HG03025 (cell line): ENCODE measurements at regions not wholly inside any gene's neighbourhood (a gene's known extent, or its start where the extent isn't known, plus 50 kb on each side); places are given as distances from the start of the nearest gene placed in this dataset.

Experiments used
- ATAC-seq: cut with Tn5 transposase; IDR thresholded peaks from one replicate; pipeline ENCODE4 v1.9.1; 2021; ENCODE audit warnings: mild to moderate bottlenecking, moderate library complexity; ENCODE audit not compliant: unreplicated experiment, low FRiP score

DNA sequence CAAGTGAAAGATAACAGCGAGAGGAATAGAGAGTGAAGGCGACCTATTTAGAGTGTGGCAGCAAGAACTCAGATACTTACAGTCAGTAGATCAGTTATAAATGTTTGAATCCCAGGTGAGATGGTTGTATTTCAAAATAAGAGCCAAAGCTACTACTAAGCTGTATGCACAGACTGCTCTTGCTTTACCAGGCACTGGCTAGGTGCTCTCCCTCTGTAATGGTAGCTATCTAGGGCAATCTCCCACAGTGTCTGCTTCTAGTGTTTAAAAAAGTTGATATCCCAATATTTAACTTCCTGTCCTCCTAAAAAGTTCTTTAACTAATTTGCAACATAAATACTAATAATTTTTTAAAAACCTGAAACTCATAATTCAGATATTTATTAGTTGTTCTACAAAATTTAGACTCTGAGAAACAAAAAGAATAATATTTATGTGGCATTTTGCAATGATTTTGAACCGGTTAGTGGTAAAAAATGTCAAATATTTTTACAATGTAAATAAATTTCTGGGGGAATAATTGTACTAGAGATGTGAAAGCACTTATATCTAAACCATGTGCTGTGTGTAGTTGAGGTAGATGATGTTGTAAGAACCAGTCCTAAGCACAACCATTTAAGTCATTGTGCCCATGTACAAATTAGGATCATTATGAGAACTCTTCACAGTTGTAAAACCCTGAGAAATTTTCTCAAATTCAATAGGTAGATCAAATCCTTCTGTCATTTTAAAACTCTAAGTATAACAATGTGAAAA lies 349.3 kb upstream of the SEMA3D start:
- ATAC-seq: no peak

DNA sequence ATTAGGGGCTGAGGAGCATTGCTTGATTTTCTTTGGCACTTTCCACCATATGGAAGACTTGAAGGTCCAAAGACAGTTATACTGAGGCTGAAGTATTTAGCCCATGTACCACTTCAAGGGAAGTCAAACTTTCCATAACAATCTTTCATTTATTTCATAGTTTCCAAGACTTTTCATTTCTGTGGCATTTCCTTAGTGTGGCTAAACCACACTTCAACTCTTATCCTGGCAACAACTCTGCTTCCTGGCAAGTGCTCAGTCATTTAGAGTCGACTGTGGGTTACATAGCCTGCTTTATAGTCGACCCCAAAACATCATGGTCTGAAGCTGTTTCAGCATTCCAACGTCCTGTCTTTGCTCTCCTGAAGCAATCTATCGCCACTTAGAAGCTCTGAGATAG lies 343.0 kb upstream of the SEMA3D start:
- no peak for ATAC-seq

DNA sequence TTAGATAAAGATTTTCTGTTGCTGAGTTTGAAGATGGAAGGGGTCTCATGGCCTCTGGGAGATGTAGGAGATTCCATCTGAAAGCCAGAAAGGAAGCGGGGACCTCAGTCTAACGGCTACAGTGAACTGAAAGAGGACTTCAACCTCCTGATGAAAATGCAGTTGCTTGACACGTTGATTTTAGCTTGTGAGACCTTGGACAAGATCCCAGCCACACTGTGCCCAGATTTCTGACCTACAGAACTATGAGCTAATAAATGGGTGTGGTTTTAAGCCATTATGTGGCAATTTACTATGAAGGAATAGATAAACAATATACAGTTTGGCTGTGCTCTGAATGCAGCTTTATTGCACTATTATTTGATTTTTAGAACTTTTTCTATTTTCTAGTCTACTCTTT lies 342.3 kb upstream of the SEMA3D start:
- ATAC-seq: no peak

DNA sequence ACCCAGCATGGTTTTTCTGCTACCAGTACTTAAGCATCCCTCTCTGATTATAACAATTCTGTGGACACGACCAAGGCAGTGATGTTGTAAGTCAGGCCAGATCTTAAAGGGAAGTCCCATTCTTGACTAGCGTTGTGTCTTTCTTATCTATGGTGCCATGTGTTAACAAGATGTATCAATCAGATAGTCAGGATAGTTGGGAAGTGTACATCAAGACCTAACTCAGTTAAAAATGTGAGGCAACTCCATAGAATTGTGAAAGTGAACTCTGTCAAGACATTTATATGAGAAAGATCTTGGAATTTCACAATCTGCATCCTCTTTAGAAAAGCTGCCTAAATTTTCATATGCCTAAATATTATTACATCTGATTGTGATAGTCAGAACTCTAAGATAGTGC lies 341.7 kb upstream of the SEMA3D start:
- ATAC-seq: no peak

DNA sequence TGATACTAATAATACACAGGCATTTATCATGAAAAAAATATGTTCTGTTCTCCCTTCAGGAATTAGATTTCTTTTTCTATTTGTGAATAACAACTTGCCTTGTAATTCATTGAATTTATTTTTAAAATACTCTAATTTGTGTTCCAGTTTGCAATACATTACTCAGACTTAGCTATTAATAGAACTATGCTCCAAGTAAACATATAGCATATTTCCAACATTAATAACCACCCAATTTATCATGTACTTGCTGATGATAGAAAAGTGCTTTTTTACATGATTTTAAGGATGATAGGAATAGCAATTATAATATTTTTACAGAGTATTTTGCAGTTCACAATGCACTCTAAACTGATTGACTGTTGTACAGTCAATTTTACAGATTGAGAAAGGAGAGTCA lies 338.8 kb upstream of the SEMA3D start:
- no peak for ATAC-seq

DNA sequence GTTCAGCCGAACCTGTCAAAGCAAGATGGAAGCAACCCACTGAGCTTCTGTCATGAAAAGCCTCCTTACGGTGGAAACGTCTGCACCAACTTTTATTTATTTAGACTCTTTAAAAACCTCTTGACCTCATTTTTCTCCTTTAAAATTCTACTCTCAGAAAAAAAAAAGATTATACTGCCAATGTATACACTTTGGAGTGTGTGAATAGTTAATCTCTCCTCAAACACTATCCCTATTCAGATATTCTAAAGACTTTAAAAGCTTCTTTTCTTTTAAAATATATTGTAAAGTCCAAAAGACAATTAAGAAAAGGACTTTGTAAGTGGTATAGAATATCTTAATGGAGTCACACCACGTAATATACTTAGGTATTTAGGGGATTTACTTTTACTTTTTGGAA lies 335.2 kb upstream of the SEMA3D start:
- ATAC-seq: no peak

DNA sequence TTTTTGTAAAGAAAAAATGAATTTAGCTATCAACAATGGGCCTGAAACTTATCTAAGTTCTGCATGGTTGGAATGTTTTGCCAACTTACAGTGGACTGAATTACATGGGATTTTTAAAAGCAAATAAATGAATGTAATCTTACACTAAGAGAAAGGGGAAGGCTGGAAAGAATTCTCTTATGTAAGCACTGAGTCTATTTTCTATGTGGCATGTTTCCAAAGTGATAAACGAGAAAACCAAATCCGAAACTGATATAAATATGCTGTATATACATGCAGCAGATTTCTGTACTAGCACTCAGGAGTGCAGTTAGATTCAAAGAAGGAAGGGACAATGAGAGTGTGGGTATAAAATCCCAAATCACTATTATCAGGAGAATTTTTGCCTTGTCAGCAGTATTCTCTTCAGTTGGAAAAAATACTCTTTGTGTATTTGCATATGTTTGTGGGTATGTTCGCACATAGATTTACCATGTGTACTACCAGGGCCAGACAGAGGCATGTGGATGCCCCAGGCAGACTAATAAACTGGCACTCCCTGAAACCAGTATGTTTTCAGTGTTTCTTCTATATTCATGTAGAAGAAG lies 334.3 kb upstream of the SEMA3D start:
- no peak for ATAC-seq

DNA sequence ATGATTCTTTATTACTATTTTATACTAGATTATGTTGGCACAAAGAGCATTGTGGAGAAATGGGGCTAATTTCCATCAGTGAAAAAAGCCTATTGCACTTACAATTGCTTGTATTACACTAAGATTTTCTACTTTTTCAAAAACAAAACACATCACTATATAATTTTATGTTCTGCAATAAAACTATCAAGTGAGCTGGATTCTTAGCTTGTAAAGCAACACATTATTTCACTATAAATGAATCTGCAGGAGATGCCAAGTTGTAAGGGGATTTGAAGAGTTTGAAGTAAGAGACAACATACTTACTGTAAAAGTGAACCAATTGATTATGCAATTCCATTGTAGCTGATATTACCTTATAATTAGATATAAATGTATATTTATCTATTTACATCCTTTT lies 333.3 kb upstream of the SEMA3D start:
- ATAC-seq: no peak

DNA sequence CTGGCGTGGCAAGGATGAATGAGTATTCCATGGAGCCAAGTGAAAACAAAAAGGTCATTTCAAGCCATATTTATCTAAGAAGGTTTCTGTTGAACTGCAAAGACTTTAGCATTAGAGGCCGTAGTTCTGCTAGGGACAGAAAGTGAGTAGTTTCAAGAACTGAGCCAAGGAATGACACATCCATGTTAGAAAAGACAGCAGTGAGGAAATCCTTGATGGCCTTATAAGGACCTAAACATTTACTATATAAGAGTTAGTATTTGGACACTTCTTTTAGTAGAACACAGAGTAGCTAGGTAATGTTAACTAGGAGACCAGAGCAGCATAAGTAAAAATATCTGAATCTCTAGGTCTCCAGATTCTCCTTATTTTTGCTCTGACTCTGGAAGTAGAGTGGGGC lies 329.8 kb upstream of the SEMA3D start:
- ATAC-seq: no peak

DNA sequence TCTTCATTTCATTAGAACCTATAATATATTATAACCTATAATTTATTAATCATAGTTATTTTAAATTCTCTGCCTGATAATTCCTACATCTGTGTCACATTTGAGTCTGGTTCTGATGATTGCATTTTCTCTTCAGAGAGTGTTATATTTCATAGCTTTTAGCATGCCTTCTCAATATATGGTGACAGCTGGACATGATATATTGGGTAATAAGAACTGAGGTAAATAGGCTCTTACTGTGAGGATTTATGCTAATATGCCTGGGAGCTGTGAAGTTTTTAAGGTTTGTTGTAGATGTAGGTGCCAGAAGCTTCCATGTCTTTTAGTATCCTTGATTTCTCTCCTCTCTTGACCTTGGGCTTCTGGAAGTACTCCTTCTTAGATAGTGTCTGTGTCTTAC lies 325.9 kb upstream of the SEMA3D start:
- no peak for ATAC-seq

DNA sequence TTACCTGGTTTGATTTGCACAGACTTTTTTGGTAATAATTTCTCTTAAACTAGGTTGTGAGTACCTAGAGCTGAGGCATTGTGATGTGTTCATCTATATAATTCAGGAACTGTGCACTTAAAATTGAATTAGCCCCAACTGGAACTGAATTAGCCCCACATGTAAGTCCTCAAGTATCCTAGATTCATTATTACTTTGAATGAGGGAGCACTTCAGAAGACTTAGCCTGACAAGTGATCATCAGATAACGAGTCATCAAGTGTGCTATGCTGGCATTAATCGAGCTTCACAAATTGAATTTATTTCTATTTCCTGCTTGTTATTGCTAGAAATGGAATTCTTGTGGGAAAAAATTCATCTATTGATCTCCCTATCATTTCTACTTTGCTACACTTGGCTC lies 323.4 kb upstream of the SEMA3D start:
- ATAC-seq: no peak

DNA sequence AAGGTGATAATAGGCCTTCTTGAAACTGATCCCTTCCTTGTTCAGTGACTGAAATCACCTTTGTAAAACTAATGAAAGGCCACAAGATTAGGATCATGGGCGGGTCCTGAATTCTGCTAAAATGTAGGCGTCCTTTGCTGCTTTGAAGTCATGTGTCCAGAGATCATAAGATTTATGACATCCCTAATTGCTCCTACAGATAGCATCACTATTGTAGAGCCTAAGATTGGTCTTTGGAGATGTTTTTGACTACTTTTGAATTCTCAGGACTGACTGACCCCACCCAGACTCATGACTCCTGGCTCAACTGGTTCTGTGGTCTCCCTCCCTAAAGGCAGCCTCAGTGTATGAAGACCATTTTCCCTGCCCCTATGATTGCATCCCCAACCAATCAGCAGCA lies 322.6 kb upstream of the SEMA3D start:
- ATAC-seq: no peak

DNA sequence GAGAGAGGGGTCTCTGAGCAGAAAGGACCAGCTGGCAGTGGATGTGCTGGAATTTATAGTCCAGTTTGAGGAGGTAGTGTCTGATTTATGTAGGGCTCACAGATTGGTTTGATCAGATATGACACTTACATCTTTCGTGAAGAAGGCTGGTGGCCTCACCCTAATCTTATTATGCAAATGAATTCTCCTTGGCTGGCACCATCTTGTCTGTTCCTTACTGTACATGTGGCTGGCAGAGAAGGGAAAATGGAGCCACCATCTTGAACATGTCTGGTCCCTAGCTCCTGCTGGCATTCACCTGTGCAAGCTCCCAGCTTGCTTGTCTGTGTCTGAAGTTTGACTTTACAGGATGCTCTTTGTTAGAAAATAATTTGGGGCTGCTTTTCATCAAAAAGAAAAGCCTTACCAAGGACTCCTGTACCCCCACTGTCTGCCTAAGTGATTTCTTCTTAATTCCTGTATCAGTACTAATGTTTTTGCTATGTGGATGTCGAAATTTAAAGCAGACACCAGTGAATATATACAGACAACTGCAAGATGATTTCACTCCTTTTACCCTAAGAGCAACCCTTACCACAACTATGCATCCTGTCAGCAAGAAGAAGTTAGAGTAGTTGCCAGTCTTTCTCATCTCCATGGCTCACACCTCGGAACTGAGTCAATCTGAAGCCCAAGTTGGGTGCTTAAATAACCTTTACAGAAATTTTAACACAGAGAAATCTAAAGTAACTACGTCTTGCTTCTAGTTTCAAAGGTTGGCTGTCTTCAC lies 322.0 kb upstream of the SEMA3D start:
- no peak for ATAC-seq

DNA sequence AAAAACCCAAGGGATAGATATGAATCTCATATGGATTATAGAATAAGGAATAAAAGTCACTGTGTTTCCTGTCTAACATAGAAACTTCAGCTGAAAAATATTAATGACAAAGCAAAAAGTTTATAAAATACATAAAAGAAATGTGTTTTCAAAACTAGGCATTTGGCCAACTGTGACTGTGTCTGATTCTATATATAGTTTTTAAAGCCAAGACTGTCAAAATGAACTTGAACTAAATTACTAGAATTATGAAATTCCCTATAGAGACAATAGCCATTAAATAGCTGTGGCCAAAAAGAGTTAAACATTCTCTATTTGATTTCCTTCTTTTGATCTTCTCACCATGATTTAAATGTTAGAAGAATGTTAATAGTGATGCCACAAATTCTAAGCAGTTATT lies 311.2 kb upstream of the SEMA3D start:
- no peak for ATAC-seq

DNA sequence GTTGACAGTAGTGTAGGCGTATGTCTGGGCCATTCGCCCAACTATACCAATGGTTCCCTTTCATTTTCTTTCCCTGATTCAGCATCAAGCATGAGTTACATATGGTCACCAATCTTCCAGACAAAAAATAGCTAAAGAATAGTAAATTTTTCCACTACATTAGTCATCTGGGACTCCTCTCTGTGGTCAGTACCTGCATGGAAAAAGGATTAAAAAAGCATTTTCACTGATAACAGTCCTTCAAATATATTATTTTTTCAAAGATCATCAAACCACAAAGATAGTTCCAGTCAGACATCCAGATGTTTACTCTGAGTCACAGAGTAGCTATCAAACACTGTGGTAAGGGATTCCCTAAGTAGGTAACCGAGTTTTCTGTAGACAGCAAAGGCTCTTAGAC lies 302.6 kb upstream of the SEMA3D start:
- no peak for ATAC-seq

DNA sequence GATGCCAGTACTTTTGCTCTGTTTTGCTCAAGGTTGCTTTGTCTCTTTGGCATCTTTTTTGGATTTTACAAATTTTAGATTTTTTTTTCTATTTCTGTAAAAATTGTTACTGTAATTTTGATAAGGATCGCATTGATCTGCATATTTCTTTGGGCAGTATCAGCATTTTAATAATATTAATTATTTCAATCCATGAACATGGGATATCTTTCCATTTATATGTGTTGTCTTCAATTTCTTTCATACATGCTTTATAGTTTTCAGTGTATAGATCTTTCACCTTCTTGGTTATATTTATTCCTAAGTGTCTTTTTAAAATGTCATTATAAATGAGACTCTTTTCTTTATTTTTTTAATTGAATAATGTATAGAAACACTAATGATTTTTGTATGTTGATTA lies 301.6 kb upstream of the SEMA3D start:
- no peak for ATAC-seq

DNA sequence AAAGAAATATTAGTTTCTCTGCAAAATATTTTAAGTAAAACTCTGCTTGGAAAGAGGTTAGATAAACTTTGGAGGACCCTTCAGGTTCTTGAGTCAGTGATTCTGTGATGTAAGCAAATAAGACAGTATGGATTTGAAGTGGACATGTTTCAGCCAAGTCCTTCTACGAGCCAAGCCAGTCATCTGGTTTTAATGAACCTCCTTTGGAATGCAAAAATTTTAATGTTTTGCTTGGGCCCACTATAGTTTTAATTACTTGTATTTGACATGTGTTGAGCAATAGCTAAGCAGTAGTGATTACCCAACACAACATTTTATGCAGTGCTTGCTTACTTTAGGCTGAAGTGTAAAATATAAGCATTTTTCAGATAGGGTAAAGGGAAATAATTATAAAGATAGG lies 296.3 kb upstream of the SEMA3D start:
- no peak for ATAC-seq

DNA sequence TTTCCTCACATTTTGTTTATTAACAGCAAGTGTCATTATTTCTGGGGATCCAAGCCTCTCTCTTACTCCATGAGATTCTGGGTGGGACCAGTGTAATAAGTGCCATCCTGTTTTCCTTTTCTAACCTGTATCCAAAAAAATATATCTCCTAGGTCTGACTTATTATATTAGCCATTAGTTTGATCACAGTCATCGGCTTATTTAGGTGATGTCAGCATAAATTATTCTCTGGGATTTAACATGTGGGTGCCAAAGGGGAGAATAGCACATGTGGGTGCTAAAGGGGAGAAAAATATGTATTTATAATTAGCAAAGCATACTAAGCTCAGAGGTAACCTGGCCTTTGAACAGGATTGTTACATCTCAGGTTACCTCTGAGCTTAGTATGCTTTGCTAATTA lies 293.8 kb upstream of the SEMA3D start:
- ATAC-seq: no peak

DNA sequence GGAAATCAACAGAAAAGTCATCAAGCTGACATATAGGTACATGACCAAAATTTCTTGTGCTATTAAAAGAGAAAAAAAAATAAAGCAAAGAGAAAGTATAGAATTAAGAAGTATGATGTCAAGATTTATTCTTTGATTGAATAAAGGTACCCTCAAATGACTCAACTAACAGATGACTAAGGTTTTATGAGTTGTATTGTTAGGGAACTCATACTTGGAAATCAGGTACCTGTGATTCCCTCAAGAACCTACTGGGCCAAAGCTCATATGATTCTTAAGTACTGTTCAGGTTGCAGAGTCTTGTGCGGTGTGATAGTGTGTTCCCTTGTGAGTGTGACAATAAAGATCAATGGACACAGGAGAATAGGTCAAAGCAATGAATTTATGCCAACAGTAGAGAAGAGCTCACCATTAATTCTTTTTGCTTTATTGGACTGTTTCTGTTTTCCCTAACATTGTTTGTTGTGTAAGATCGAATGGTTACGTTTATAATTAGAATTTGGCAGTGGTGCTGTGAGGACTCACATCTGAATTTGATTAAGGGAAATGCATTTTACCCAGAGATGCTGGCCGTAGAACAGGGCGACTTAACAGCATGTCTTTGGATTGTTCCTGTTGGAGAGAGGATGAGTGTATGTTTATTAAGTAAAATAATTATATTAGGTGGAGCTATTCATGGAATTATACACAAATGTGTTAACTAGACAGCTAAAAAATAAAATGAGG lies 293.2 kb upstream of the SEMA3D start:
- no peak for ATAC-seq

DNA sequence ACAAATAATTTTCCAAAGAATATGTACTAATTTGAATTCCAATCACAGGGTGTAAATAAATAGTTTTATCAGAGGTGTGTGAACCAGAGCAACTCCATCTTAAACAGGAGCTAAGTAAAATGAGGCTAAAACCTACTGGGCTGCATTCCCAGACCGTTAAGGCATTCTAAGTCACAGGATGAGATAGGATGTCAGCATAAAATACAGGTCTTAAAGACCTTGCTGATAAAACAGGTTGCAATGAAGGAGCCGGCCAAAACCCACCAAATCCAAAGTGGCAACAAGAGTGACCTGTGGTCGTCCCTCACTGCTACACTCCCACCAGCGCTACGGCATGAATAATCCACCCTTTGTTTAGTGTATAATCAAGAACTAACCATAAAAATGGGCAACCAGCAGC lies 291.7 kb upstream of the SEMA3D start:
- no peak for ATAC-seq

DNA sequence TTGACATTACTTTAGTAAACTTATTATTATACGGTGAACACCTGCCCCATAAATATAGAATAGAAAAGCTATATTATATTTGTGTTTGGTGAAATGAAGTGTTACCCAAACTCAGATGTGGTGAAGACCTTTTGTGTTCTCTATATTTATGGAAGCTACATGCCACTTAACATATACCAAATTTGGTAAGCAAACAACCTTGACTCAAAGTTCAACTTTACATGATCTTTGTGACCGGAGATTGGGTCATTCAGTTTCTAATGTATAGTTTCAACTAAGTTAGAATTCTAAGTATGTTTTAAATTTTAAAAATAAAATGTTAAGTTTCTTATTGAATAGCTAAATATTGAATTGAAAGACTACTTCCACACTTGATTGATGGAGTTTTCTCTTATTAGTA lies 288.6 kb upstream of the SEMA3D start:
- ATAC-seq: no peak
